IMR-90 (cell line): ENCODE measurements at regions not wholly inside any gene's neighbourhood (a gene's known extent, or its start where the extent isn't known, plus 50 kb on each side); places are given as distances from the start of the nearest gene placed in this dataset.

ENCODE experiments used
- ATAC-seq: fragments of 200-7000 bp; cut with Tn5 transposase; 2 replicates; pipeline ENCODE4 v1.9.1; 2020; ENCODE audit warnings: low read depth, mild to moderate bottlenecking, moderate library complexity
- BruUV-seq: library from RNA; stranded (reverse); fragments of 400-500 nt; replicated peaks from 2 replicates; lab custom pipeline; 2021; lab: Mats Ljungman, UMichigan
- CTCF ChIA-PET: fragments of 300-600 bp; formaldehyde crosslinking; extraction: SDS; loops from one replicate; lab custom pipeline; 2021; ENCODE audit warnings: antibody characterized with exemption; lab: Yijun Ruan, JAX
- POLR2A ChIA-PET: fragments of 300-600 bp; sonication (Branson Sonifier 250); formaldehyde crosslinking; loops from one replicate; lab custom pipeline; 2022; ENCODE audit warnings: antibody characterized with exemption; ENCODE audit not compliant: unreplicated experiment; lab: Charles Lee
- DNase-seq: peaks from one replicate; pipeline ENCODE4 v3.0.0; 2013
- H2AFZ ChIP-seq: replicated peaks from 2 replicates; pipeline ENCODE3; 2013; ENCODE audit warnings: low read length, mild to moderate bottlenecking; ENCODE audit not compliant: poor library complexity
- H2AK5ac ChIP-seq: 2 replicates; pipeline ENCODE4 v1.6.1; 2013; ENCODE audit warnings: low read depth, low read length, inconsistent platforms
- H2AK9ac ChIP-seq: replicated peaks from 2 replicates; pipeline ENCODE3; 2013; ENCODE audit warnings: mild to moderate bottlenecking, low read depth, low read length, moderate library complexity; ENCODE audit not compliant: poor library complexity
- H2BK120ac ChIP-seq: 2 replicates; pipeline ENCODE4 v1.6.1; 2013; ENCODE audit warnings: low read depth, low read length, inconsistent platforms
- H2BK15ac ChIP-seq: 3 replicates; pipeline ENCODE4 v1.6.1; 2013; ENCODE audit warnings: low read depth, low read length, inconsistent platforms
- H2BK20ac ChIP-seq: 2 replicates; pipeline ENCODE4 v1.6.1; 2013; ENCODE audit warnings: low read depth, mild to moderate bottlenecking, inconsistent platforms, low read length, moderate library complexity
- H2BK5ac ChIP-seq: 2 replicates; pipeline ENCODE4 v1.6.1; 2013; ENCODE audit warnings: mild to moderate bottlenecking, low read depth, low read length, inconsistent platforms; ENCODE audit not compliant: poor library complexity, severe bottlenecking
- H3K14ac ChIP-seq: replicated peaks from 2 replicates; pipeline ENCODE4 v1.6.1; 2013; ENCODE audit warnings: low read depth, low read length, inconsistent platforms
- H3K18ac ChIP-seq: 2 replicates; pipeline ENCODE4 v1.6.1; 2013; ENCODE audit warnings: low read depth, low read length, control low read depth
- H3K23ac ChIP-seq: 2 replicates; pipeline ENCODE4 v1.6.1; 2013; ENCODE audit warnings: low read depth, low read length, inconsistent platforms
- H3K27ac ChIP-seq: 2 replicates; pipeline ENCODE4 v1.5.1; 2013; ENCODE audit warnings: mild to moderate bottlenecking, control low read depth, low read length; ENCODE audit not compliant: insufficient read depth
- H3K27me3 ChIP-seq: 2 replicates; pipeline ENCODE4 v1.6.1; 2013; ENCODE audit warnings: low read length; ENCODE audit not compliant: control insufficient read depth, insufficient read depth
- H3K36me3 ChIP-seq: 2 replicates; pipeline ENCODE4 v1.6.1; 2013; ENCODE audit warnings: low read length, mixed read lengths; ENCODE audit not compliant: control insufficient read depth, insufficient read depth
- H3K4ac ChIP-seq: 2 replicates; pipeline ENCODE4 v1.6.1; 2013; ENCODE audit warnings: low read depth, low read length, inconsistent platforms
- H3K4me1 ChIP-seq: 2 replicates; pipeline ENCODE4 v1.6.1; 2013; ENCODE audit warnings: low read length, mixed read lengths; ENCODE audit not compliant: control insufficient read depth, insufficient read depth
- H3K4me2 ChIP-seq: 2 replicates; pipeline ENCODE4 v1.6.1; 2013; ENCODE audit warnings: low read depth, mild to moderate bottlenecking, control low read depth, low read length, moderate library complexity
- H3K4me3 ChIP-seq: 2 replicates; pipeline ENCODE4 v1.5.1; 2013; ENCODE audit warnings: low read depth, mild to moderate bottlenecking, control low read depth, low read length, moderate library complexity; ENCODE audit not compliant: insufficient read depth
- H3K56ac ChIP-seq: 2 replicates; pipeline ENCODE4 v1.6.1; 2013; ENCODE audit warnings: low read length, inconsistent platforms; ENCODE audit not compliant: insufficient read depth; ENCODE audit errors: extremely low read depth
- H3K79me1 ChIP-seq, 2 experiments: 2 replicates each; pipeline ENCODE4 v1.6.1; 2013; ENCODE audit warnings: low read length in 2 of 2, inconsistent platforms in 1 of 2, low read depth in 1 of 2
- H3K9ac ChIP-seq: 2 replicates; pipeline ENCODE4 v1.6.1; 2013; ENCODE audit warnings: low read depth, low read length, control low read depth
- H3K9me1 ChIP-seq: 2 replicates; pipeline ENCODE4 v1.6.1; 2013; ENCODE audit warnings: low read length, inconsistent platforms; ENCODE audit not compliant: insufficient read depth
- H3K9me3 ChIP-seq: 2 replicates; pipeline ENCODE4 v1.6.1; 2013; ENCODE audit warnings: low read length; ENCODE audit not compliant: control insufficient read depth, insufficient read depth
- H4K20me1 ChIP-seq: 2 replicates; pipeline ENCODE4 v1.6.1; 2013; ENCODE audit warnings: low read length, inconsistent platforms; ENCODE audit not compliant: insufficient read depth
- H4K5ac ChIP-seq: 2 replicates; pipeline ENCODE4 v1.6.1; 2013; ENCODE audit warnings: mild to moderate bottlenecking, low read depth, low read length, control low read depth
- H4K8ac ChIP-seq, 2 experiments: 2 replicates each; pipeline ENCODE4 v1.6.1; 2013; ENCODE audit warnings: low read depth in 2 of 2, low read length in 2 of 2, control low read depth in 1 of 2, inconsistent platforms in 1 of 2
- H4K91ac ChIP-seq: 2 replicates; pipeline ENCODE4 v1.6.1; 2013; ENCODE audit warnings: low read depth, low read length, inconsistent platforms; ENCODE audit not compliant: insufficient read depth
- CHD1 ChIP-seq: IDR thresholded peaks from 2 replicates; pipeline ENCODE4 v1.6.1; 2012; ENCODE audit warnings: low read depth, low read length, improper control_type of control experiment
- CTCF ChIP-seq: conservative IDR thresholded peaks from 2 replicates; pipeline ENCODE4 v1.5.1; 2012; ENCODE audit warnings: mild to moderate bottlenecking, low read depth, low read length, improper control_type of control experiment
- FOS ChIP-seq: fragments of 150-350 bp; IDR thresholded peaks from 2 replicates; pipeline ENCODE4 v1.6.1; 2016; ENCODE audit warnings: low read depth, low read length
- MAZ ChIP-seq: IDR thresholded peaks from 2 replicates; pipeline ENCODE4 v1.6.1; 2012; ENCODE audit warnings: low read depth, mild to moderate bottlenecking, low read length, improper control_type of control experiment, moderate library complexity, borderline replicate concordance
- MXI1 ChIP-seq: IDR thresholded peaks from 2 replicates; pipeline ENCODE4 v1.6.1; 2012; ENCODE audit warnings: low read depth, mild to moderate bottlenecking, low read length, moderate library complexity, borderline replicate concordance
- POLR2A ChIP-seq: IDR thresholded peaks from 2 replicates; pipeline ENCODE4 v1.6.1; 2012; ENCODE audit warnings: mild to moderate bottlenecking, low read depth, low read length
- RAD21 ChIP-seq: IDR thresholded peaks from 2 replicates; pipeline ENCODE4 v1.6.1; 2012; ENCODE audit warnings: low read length, improper control_type of control experiment
- RFX5 ChIP-seq: IDR thresholded peaks from 2 replicates; pipeline ENCODE4 v1.8.0; 2012; ENCODE audit warnings: low read depth, mild to moderate bottlenecking, low read length, moderate library complexity
- WGBS, 2 experiments: methylation state at CpG; one replicate each; pipeline versions ENCODE4 v1.1.5 to v1.1.7; 2013; ENCODE audit warnings: missing lambda C conversion rate in 2 of 2; ENCODE audit not compliant: insufficient read length in 1 of 2; ENCODE audit errors: extremely low coverage in 2 of 2; 5-methylcytosine and 5-hydroxymethylcytosine counted together
- dilution Hi-C: fragments of 300-500 bp; cut with HindIII; formaldehyde crosslinking; loops from one replicate; pipeline ENCODE4 v1.14.3; 2018; ENCODE audit warnings: low sequenced_read_pairs; ENCODE audit not compliant: unreplicated experiment
- in situ Hi-C: fragments of 300-500 bp; cut with MboI; formaldehyde crosslinking; loops from 3 replicates; pipeline ENCODE4 v1.14.3; 2019; ENCODE audit warnings: low sequenced_read_pairs, inconsistent platforms, mixed read lengths
- intact Hi-C: fragments of 100-400 bp; cut with micrococcal nuclease; formaldehyde crosslinking; loops from 2 replicates; pipeline ENCODE4 v1.10.0; 2022
- TF ChIP-seq, protein P1 (sequence below): fragments of 150-350 bp; IDR thresholded peaks from 2 replicates; pipeline ENCODE4 v1.6.1; 2016; ENCODE audit warnings: low read depth, mild to moderate bottlenecking, low read length, moderate library complexity, borderline replicate concordance

DNA sequence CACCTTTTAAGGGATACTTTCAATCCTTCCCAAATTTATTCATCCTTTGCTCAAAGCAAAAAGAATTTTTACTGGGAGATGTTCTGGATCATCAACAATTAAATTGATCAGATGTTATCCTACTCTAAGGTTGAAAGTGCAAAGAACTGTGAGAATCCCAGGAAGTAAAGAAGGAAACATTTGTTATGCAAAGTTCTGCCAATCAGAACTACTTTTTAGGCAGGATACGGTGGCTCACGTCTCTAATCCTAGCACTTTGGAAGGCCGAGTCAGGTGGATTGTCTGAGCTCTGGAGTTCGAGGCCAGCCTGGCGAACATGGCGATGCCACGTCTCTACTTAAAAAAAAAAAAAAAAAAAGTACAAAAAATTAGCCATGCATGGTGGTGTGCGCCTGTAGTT lies 882.3 kb downstream of the DIAPH3 start:
- DNase-seq (no peak), ATAC-seq (no peak)
- dilution Hi-C loops = no loop called here
- H2BK20ac ChIP-seq = no peak overlapping the region
- intact Hi-C loops = no loop called here
- H2AK9ac ChIP-seq = no peak overlapping the region
- no peak overlapping the region for H4K5ac ChIP-seq
- CTCF ChIA-PET = interaction anchor here (0.6 kb wide), 2 partner anchors 682 to 1744 kb away, joined by 4 to 5 read pairs; no protein-coding TSS in a partner anchor
- H3K79me1 ChIP-seq = no peaks in the 10 kb centered on the region
- no peaks in the 10 kb centered on the region for H3K9me3 ChIP-seq
- in situ Hi-C loops = no loop called here
- H2AK5ac ChIP-seq = no peak overlapping the region
- H3K56ac ChIP-seq = no peak overlapping the region
- no peak overlapping the region for H3K4me2 ChIP-seq
- no peaks in the 10 kb centered on the region for H3K4me1 ChIP-seq
- no peaks in the 10 kb centered on the region for H4K20me1 ChIP-seq
- H3K14ac ChIP-seq = no peak overlapping the region
- WGBS, 2 experiments = 93% methylated on average over 5 of the region's 8 CpGs; no CpG with 5 or more reads in 1 of the 2 experiments
- H3K27ac ChIP-seq = no peak overlapping the region
- H4K8ac ChIP-seq = no peak overlapping the region
- no peak overlapping the region for H2AFZ ChIP-seq
- TF ChIP-seq MXI1 = no peak
- TF ChIP-seq MAZ = no peak
- no peak for TF ChIP-seq CTCF
- no peak for TF ChIP-seq RAD21
- no peak for TF ChIP-seq FOS
- no peak for TF ChIP-seq POLR2A
- TF ChIP-seq RFX5 = no peak
- no peak for TF ChIP-seq CHD1
- TF ChIP-seq, protein P1, sequence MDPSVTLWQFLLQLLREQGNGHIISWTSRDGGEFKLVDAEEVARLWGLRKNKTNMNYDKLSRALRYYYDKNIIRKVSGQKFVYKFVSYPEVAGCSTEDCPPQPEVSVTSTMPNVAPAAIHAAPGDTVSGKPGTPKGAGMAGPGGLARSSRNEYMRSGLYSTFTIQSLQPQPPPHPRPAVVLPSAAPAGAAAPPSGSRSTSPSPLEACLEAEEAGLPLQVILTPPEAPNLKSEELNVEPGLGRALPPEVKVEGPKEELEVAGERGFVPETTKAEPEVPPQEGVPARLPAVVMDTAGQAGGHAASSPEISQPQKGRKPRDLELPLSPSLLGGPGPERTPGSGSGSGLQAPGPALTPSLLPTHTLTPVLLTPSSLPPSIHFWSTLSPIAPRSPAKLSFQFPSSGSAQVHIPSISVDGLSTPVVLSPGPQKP = no peak
- H3K36me3 ChIP-seq = no peaks in the 10 kb centered on the region
- H4K91ac ChIP-seq = no peak overlapping the region
- no peak overlapping the region for H2BK120ac ChIP-seq
- H2BK15ac ChIP-seq = no peak overlapping the region
- no peak overlapping the region for H3K4me3 ChIP-seq
- no peak overlapping the region for H2BK5ac ChIP-seq
- no peaks in the 10 kb centered on the region for H3K27me3 ChIP-seq
- BruUV-seq = no TSS peak
- POLR2A ChIA-PET = no interaction called here
- no peak overlapping the region for H3K18ac ChIP-seq
- H3K4ac ChIP-seq = no peak overlapping the region
- H3K9ac ChIP-seq = no peak overlapping the region
- no peaks in the 10 kb centered on the region for H3K9me1 ChIP-seq
- H3K23ac ChIP-seq = no peak overlapping the region
